Prostate gland (tissue), 2 donors: ENCODE measurements at regions not wholly inside any gene's neighbourhood (a gene's known extent, or its start where the extent isn't known, plus 50 kb on each side); places are given as distances from the start of the nearest gene placed in this dataset.

Experiments used
- DNase-seq: peaks from one replicate; pipeline ENCODE4 v3.0.0-alpha.2; 2019; ENCODE audit warnings: low spot score
- H3K27ac ChIP-seq, 2 donors: fragments of 200-600 bp; sonication (generic); 2 replicates each; pipeline ENCODE4 v1.5.1; 2017 to 2019
- H3K27me3 ChIP-seq: fragments of 200-600 bp; sonication (generic); replicated peaks from 2 replicates; pipeline ENCODE4 v1.5.1; 2019; ENCODE audit not compliant: insufficient read depth
- H3K36me3 ChIP-seq, 2 donors: fragments of 200-600 bp; sonication (generic); 1 replicate in 1 of 2; 2 replicates in 1 of 2; pipeline versions ENCODE4 v1.5.1 to v1.8.1; 2017 to 2019
- H3K4me1 ChIP-seq: fragments of 200-600 bp; sonication (generic); replicated peaks from 2 replicates; pipeline ENCODE4 v1.5.1; 2019
- H3K4me3 ChIP-seq, 2 donors: fragments of 200-600 bp; sonication (generic); 2 replicates each; pipeline ENCODE4 v1.5.1; 2017 to 2019
- H3K9me3 ChIP-seq: fragments of 200-600 bp; sonication (generic); 2 replicates; pipeline ENCODE4 v1.5.1; 2017
- POLR2A ChIP-seq: fragments of 450-650 bp; IDR thresholded peaks from one replicate; pipeline ENCODE4 v1.6.1; 2016; ENCODE audit warnings: antibody characterized with exemption, mild to moderate bottlenecking
- POLR2AphosphoS5 ChIP-seq: sonication (generic); formaldehyde crosslinking; IDR thresholded peaks from one replicate; pipeline ENCODE4 v1.6.1; 2017; ENCODE audit warnings: antibody characterized with exemption
- WGBS: methylation state at CpG from one replicate; pipeline ENCODE4 v1.1.5; 2018; 5-methylcytosine and 5-hydroxymethylcytosine counted together
- intact Hi-C: fragments of 100-400 bp; cut with DNase I; formaldehyde crosslinking; loops from one replicate; pipeline ENCODE4 v1.14.2; 2022
- TF ChIP-seq, protein P1 (sequence below), 4 experiments: fragments of 200-600 bp in 2 of 4; fragments of 450-650 bp in 2 of 4; sonication (generic) in 2 of 4; IDR thresholded peaks; 1 replicate in 3 of 4; 2 replicates in 1 of 4; pipeline ENCODE4 v1.5.1; 2016 to 2019; ENCODE audit warnings: antibody characterized with exemption in 4 of 4, mild to moderate bottlenecking in 2 of 4, moderate library complexity in 2 of 4

DNA sequence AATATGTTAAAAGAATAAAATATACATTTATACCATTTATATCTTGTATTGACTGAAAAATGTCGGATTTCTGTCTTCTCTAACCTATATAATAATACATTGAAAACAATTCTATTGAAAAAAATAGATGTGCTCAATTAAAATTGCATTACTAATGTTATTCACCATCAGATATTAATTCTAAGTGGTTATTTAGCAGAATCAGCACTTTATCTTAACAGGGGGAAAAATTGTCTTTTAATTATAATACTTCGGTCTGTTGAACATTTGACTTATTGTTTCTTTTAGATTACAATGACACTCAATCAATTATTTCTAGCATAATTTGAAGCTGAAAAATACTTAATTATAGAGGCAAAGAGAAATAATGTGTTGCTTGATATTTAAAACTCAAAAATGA is 220.3 kb downstream of the PABPC4L start:
- intact Hi-C loops = no loop called here
- no peak overlapping the region for H3K4me3 ChIP-seq
- no peak overlapping the region for H3K27ac ChIP-seq
- no peak for DNase-seq
- WGBS = 93% methylated on average over 2 of the region's 2 CpGs
- H3K27me3 ChIP-seq = no peaks in the 10 kb centered on the region
- H3K9me3 ChIP-seq = no peaks in the 10 kb centered on the region
- no peak for TF ChIP-seq POLR2A
- no peak for TF ChIP-seq POLR2AphosphoS5
- TF ChIP-seq, protein P1, sequence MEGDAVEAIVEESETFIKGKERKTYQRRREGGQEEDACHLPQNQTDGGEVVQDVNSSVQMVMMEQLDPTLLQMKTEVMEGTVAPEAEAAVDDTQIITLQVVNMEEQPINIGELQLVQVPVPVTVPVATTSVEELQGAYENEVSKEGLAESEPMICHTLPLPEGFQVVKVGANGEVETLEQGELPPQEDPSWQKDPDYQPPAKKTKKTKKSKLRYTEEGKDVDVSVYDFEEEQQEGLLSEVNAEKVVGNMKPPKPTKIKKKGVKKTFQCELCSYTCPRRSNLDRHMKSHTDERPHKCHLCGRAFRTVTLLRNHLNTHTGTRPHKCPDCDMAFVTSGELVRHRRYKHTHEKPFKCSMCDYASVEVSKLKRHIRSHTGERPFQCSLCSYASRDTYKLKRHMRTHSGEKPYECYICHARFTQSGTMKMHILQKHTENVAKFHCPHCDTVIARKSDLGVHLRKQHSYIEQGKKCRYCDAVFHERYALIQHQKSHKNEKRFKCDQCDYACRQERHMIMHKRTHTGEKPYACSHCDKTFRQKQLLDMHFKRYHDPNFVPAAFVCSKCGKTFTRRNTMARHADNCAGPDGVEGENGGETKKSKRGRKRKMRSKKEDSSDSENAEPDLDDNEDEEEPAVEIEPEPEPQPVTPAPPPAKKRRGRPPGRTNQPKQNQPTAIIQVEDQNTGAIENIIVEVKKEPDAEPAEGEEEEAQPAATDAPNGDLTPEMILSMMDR (IDR thresholded peaks at IDR 0.05) = no peak
- no peaks in the 10 kb centered on the region for H3K36me3 ChIP-seq
- no peaks in the 10 kb centered on the region for H3K4me1 ChIP-seq

DNA sequence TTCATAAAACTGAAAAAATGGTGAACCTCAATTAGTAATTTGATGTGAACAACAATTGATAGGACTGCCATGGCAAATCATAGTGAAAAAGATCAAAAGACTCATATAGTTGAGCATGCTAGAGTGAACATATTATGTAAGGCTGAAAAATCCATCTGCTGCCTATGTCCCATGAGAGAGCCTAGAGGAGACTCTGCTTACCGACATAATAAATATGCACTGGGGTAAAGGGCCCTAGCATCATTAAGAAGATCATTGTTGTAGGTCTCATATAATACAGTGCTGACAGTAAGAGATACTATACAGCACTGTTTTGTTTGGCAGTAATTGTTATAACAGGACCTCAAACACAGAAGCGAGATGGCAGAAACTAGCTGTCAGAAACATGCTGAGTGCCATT is 229.0 kb downstream of the PABPC4L start:
- intact Hi-C loops = no loop called here
- H3K27ac ChIP-seq = no peak overlapping the region

DNA sequence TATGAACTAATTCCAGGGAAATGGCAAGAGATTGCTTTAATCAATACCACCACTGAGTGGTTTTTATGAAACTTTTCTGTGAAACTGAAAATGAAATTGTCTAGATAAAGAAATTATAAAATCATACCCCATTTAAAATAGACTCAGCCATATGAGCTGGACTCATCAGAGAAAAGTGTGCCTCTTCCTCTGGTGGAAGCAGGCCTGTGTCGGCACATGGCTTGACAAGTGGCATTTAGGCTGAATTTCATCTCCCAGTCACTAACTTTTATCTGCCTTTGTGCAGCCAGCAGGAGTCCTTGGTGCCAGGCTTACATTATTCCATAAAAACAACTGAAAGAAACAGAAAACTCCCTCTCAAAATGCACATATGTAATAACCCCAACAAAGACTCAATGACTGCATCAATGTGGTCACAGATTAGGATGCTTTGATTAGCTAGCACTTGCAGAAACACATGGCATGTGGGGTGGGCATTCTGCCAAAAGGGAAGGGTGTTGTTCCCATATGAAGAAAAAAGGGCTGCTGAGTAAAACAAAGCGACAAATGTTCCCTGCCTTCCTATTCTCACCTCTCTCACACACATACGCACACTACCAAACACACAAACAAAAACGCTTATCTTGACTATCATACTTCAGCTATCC is 232.3 kb downstream of the PABPC4L start:
- H3K27me3 ChIP-seq = no peaks in the 10 kb centered on the region
- no peak overlapping the region for H3K27ac ChIP-seq
- 68% methylated on average over 4 of the region's 4 CpGs for WGBS
- no peaks in the 10 kb centered on the region for H3K9me3 ChIP-seq
- no peaks in the 10 kb centered on the region for H3K36me3 ChIP-seq
- TF ChIP-seq, protein P1 (IDR thresholded peaks at IDR 0.05) = no peak
- TF ChIP-seq POLR2AphosphoS5 (no peak), POLR2A (no peak)
- intact Hi-C loops = no loop called here
- H3K4me1 ChIP-seq = no peaks in the 10 kb centered on the region
- no peak overlapping the region for H3K4me3 ChIP-seq
- no peak for DNase-seq

More for the DNA sequence above, 229.0 kb downstream of the PABPC4L start:
- H3K27me3 ChIP-seq = no peaks in the 10 kb centered on the region
- WGBS = 85% methylated on average over 2 of the region's 2 CpGs
- no peak overlapping the region for H3K4me3 ChIP-seq
- no peaks in the 10 kb centered on the region for H3K9me3 ChIP-seq
- no peak for DNase-seq
- TF ChIP-seq, protein P1 (IDR thresholded peaks at IDR 0.05) = no peak
- no peak for TF ChIP-seq POLR2AphosphoS5
- no peak for TF ChIP-seq POLR2A
- no peaks in the 10 kb centered on the region for H3K36me3 ChIP-seq
- H3K4me1 ChIP-seq = no peaks in the 10 kb centered on the region

DNA sequence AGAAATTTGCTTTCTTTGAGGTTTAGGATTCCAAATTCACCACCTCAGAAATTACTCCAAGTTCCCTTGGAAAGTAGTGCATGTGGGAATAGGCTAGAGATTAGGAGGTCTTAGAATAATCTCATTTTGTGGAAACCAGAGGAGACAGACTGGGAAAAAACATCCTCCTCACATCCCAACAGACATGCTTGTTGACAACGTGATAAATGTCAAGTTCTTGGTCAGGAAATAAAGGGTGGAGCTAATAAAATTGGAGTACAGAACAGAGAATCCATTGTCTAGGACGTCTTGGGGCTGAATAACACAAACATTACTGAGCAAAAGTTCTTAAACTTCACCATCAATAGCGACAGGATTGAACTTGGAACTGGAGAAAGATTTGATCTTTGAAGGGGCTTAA is 233.4 kb downstream of the PABPC4L start:
- H3K36me3 ChIP-seq = no peaks in the 10 kb centered on the region
- no peak overlapping the region for H3K27ac ChIP-seq
- H3K27me3 ChIP-seq = no peaks in the 10 kb centered on the region
- H3K9me3 ChIP-seq = no peaks in the 10 kb centered on the region
- H3K4me1 ChIP-seq = no peaks in the 10 kb centered on the region
- TF ChIP-seq POLR2A (no peak), POLR2AphosphoS5 (no peak)
- TF ChIP-seq, protein P1 (IDR thresholded peaks at IDR 0.05) = no peak
- intact Hi-C loops = no loop called here
- DNase-seq = no peak
- 26% methylated on average over 3 of the region's 3 CpGs for WGBS
- no peak overlapping the region for H3K4me3 ChIP-seq

DNA sequence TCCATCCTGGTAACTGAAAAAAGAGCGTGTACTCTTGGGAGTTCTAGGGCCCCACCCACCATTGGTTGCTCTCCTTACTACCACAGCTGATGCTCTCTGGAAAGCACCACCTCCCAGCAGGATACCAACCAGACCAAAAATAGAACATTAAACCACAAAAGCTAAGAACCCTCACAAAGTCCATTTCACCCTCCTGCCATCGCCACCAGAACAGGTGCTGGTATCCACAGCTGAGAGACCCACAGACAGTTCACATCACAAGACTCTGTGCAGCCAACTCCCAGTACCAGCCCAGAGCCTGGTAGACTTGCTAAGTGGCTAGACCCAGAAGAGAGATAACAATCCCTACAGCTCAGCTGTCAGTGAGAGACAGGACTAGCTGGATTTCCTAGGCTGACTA is 240.6 kb downstream of the PABPC4L start:
- Histone ChIP-seq H3K27me3 (no peaks in the 10 kb centered on the region), H3K36me3 (no peaks in the 10 kb centered on the region), H3K27ac (no peak overlapping the region), H3K4me3 (no peak overlapping the region), H3K9me3 (no peaks in the 10 kb centered on the region), H3K4me1 (no peaks in the 10 kb centered on the region)
- WGBS = 100% methylated on average over 2 of the region's 2 CpGs
- DNase-seq = no peak
- intact Hi-C loops = no loop called here
- TF ChIP-seq, protein P1 (IDR thresholded peaks at IDR 0.05) = no peak
- no peak for TF ChIP-seq POLR2A
- no peak for TF ChIP-seq POLR2AphosphoS5
